HG02798 (cell line): ENCODE measurements at regions not wholly inside any gene's neighbourhood (a gene's known extent, or its start where the extent isn't known, plus 50 kb on each side); places are given as distances from the start of the nearest gene placed in this dataset.
"Not testable (repeated sequence)": the region's sequence is repeated elsewhere in the genome, so short reads cannot be mapped to it uniquely, and the experiment has no call there.

Experiments used
- ATAC-seq: cut with Tn5 transposase; IDR thresholded peaks from one replicate; pipeline ENCODE4 v1.9.1; 2021; ENCODE audit warnings: mild to moderate bottlenecking; ENCODE audit not compliant: unreplicated experiment, poor library complexity

DNA sequence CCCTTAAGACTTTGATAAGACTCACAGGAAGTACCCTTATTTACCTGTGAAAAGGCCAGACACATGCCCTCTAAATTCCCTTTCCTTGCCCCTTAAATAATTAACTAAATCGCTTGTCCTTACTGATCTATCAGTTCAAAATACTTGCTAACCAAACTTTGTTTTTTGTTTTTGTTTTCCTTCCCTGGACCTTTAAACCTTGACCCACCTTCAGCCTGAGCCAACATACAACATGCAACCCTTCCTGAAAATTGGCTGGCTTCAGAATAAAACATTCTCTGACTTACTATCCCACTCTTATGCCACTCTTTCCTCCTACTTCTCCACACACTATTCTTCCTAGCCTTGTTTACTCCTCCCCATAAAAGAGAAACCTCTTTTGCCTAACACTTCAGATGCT lies 448.1 kb upstream of the TRAM1L1 start:
- no peak for ATAC-seq

DNA sequence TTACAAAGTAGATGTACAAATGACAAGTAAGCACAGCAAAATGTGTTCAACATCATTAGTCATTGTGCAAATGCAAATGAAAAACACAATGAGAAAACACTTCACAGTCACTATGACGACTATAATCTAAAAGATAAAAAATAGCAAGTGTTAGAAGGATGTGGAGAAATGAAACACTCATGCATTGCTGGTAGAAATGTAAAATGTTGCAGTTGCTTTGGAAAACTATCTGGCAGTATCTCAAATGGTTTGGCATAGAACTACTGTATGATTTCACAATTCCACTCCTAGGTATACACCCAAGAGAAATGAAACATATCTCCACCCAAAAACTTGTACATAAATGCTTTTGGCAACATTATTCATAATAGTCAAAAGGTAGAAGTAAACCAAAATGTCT lies 459.7 kb upstream of the TRAM1L1 start:
- no peak for ATAC-seq

DNA sequence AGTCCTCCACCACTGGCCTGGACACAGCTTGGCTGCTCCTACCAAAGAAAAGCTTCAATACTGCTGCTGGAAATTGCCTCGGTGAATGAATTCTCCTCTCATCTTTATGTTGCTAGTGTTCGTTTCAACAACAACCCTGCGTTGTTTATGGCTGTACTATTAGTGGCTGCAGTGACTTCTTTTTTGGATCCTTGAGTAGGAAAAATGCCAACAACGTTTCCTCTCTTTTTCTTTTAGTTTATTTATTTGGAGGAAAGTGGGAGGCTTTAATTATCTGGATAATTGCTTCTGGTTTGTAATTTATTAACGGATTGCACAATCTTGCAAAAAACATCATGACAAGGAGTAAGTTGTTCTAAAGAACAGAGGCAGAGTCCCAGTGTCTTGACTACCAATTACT lies 464.1 kb upstream of the TRAM1L1 start:
- ATAC-seq, result no peak

DNA sequence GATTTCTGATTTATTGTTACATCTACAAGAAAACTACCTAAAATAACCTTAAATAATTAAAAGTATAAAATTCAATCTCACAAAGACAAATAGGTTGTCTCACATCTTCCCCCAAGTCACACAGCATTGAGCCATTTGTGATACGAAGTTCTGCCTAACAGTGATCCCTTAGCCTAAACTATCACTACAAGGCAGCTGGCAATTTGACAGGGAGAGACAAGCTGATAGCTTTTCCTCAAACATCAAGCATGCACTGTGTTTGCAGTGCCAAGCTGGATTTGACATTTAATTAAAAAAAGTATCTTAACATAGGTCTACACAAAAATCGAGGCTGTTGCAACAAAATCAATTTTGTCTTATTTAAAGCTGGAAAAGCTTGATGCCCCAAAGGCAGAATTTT lies 464.7 kb upstream of the TRAM1L1 start:
- no peak for ATAC-seq

DNA sequence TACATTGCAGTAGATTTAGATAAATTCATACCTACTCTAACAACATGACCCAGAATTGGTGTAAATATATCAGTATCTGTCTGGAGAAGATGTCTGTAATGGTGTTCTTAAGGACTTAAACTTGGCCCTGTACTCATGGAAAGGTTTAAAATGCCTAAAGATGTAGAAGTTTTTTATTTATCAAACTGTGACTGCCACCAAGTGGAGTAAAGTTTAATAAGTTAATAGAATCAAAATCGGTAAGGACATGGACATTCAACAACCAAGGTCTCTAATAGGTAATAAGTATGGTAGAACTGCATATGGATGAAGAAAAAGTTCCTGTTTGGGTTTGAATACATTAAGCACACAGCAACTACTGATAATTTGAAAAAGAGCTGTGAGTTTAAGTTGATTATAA lies 474.0 kb upstream of the NDST3 start:
- ATAC-seq, result no peak

DNA sequence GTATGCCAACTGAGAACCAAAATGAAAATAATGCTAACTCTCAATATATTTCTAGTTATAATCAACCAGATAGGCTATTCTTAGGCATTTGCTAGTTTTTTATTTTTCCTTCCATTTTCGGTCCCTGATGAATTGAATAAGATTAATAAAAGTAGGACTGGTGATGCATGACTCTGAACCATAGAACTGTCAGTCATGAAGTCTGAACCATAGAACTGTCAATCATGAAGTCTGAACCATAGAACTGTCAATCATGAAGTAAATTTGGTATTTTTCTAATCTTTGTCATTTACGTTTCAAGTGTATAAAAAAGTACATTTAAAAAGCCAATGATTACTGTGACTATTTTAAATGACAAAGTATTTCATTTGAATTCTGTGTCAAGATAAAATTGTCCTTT lies 460.2 kb upstream of the NDST3 start:
- no peak for ATAC-seq

DNA sequence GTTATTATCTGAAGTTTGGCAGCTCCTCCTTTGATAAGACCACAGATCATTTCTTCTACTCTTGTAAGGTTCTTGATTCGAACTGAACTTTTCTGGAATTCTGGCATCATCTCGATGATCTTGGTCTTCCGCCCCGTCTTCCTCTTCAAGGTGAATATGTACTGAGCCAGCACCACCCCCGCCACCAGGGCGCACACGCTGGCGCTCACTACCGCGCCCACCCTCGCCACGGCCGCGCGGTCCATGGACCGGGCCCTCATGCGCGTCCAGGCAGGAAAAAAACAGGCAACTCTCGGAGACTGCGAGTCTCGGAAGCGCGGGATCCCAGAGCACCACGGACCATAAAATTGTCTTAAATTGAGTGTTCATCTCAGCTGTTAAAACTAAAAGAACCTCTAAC lies 458.4 kb upstream of the NDST3 start:
- ATAC-seq, result no peak

DNA sequence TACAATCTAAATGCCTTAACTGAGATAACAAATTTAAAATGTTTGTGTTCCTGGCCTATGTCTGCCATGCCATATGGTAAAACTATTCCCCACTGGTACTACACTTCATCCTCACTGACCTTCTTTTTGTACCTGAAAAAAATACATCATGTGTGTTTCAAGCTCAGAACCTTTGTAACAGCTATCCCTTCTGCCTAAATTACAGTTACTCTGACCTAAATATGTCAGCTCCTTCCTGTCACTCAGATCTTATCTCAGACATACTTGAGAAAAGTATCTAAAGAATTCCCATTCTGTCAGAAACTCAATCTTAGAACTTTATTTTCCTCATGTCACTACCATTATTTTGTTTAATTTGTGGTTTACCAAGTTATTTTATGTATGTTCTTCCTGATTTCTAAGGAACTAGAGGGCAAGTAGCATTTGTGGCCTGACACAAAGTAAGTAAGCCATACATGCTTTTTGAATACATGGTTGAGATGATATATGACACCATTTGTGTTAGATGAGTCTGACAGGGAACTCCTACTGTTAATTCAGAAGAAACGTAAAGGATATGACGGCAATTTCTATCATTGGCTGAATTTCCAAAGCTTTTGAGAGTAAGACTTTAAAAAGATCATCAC lies 456.5 kb upstream of the NDST3 start:
- no peak for ATAC-seq

DNA sequence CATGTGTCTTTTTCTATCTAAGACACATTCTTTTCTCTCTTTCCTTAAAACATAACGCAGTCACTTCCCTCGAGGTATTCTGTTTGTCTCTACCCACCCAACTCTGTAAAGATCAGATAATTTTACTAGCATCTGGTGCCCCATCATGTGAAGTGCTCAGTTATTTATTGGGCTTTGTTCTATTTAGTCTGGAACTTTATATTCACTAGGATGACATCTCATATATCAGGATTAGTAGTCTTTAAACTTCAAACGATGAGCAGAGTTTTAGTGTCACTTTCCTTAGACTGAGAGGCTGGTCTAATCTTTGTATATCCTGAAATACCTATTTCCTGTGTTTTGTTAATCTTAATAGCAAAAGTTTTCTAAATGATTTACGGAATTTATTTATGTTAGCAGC lies 445.5 kb upstream of the NDST3 start:
- no peak for ATAC-seq

DNA sequence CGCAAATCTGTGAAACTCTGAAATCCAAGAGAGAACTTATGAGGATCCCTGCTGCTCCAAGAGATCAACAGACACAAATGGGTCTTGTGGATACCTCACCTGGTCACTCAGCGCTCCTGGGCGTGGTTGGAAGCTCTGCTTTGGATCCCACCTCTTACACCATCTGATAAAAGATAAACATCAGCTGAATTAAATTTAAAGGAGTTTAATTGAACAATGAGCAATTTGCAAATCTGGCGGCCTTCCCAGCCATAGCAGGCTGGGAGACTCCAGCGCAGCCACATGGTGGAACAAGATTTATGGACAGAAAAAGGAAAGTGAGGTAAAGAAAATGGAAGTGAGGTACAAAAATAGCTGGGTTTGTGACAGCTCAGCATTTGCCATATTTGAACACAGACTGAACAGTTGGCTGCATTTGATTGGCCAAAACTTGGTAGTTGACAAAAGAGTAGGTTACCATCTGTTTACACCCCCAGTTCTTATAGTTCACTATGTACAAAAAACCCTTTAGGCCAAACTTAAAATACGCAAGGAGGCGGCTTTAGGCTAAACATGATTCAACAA lies 437.3 kb upstream of the NDST3 start:
- no peak for ATAC-seq

DNA sequence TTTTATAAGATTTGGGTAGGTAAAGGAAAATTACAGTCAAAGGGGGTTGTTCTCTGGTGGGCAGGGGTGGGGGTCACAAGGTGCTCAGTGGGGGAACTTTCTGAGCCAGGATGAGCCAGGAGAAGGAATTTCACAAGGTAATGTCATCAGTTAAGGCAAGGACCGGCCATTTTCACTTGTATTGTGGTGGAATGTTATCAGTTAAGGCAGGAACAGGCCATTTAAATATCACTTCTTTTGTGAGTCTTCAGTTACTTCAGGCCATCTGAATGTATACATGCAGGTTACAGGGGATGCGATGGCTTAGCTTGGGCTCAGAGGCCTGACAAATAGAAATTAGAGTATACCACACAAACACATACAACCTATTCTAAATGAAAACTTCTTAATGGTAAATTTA lies 434.9 kb upstream of the NDST3 start:
- ATAC-seq, result not testable (repeated sequence)

DNA sequence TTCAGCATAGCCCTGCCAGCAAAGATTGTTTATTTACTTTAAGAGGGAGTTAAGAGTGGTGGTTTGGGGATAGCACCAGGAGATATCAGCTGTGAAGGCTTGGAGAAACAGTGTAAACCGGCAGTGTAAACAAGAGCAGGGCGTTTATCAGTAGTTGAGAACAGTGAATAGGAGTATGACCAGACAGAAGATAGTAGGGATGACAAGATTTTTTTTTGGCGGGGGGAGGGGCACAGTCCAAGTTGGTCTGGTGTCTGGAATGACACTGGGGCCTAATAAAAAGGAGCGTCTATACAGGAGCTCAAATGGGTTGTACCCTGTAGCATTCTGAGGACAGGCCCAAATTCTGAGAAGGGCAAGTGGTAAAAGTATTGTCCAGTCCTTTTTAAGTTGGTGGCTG lies 433.4 kb upstream of the NDST3 start:
- ATAC-seq, result not testable (repeated sequence)

DNA sequence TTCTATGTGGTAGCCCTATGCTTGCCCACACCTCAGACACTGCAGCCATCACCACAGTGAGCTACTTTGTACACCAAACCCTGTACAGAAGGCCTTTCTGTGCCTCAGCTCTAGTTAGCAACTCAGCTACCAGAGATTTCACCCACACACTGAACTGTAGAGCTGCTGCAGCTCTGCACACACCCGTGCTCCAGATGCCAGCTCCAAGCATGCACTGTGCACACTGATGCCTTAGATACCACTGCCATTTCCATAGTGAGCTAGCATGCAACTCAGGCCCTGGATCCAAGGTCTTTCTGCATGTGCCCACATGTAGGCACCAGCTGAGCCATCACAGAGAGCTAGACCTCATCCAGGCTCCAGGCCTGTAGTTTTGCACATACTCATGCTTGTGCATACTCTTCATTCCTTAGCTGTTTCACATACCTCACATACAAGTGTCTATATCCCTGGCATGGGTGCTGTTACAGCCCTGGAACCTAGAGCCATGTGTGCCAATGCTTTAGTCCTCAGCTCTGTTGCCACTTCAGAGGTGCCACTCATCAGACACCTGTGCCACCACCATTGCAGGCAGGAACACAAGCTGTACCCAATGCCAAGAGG lies 423.5 kb upstream of the NDST3 start:
- ATAC-seq, result no peak

DNA sequence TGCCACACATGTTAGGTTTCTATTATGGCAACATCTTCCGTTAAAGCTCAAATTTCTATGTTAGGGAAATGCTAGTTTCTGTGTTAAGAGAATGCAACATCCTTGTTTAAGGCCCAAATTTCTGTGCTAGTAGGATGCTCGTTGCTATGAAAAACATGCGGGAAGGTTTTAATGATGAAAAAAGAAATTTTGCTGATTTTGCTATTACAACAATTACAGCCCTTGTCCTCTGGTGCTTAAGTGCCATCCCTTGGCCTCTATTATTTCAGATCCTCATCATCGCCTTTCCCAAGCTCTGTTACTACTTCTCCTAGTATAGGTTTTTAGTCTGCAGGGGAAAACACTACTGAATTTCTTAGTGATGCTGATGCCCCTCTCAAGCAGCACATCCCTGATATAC lies 412.6 kb upstream of the NDST3 start:
- no peak for ATAC-seq

DNA sequence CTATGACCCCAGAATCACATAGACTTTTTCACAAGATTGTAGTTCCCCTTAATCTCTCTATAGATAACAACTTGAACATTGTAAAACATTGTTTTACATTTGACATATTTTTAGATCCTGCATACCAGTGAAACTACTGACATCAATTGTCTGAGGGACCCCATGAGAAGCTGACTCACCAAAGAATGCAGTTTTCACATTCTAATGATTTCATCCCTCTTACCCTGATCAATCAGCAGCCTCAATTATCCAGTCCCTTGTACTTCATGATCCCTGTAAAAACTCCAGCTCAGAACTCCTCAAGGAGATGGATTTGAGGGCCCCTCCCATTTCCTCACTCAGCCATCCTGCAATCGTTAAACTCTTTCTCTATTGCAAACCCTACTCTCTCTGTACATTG lies 411.0 kb upstream of the NDST3 start:
- ATAC-seq, result no peak

DNA sequence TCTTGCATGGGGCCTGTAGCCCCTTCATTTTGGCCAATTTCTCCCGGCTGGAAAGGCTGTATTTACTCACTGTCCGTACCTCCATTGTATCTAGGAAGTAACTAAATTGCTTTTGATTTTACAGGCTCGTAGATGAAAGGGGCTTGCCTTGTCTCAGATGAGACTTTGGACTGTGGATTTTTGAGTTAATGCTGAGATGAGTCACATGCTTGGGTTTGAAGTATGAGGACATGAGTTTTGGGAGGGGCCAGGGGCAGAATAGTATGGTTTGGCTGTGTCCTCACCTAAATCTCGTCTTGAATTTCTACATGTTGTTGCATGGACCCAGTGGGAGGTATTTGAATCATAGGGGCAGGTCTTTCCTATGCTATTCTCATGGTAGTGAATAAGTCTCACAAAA lies 407.6 kb upstream of the NDST3 start:
- no peak for ATAC-seq

DNA sequence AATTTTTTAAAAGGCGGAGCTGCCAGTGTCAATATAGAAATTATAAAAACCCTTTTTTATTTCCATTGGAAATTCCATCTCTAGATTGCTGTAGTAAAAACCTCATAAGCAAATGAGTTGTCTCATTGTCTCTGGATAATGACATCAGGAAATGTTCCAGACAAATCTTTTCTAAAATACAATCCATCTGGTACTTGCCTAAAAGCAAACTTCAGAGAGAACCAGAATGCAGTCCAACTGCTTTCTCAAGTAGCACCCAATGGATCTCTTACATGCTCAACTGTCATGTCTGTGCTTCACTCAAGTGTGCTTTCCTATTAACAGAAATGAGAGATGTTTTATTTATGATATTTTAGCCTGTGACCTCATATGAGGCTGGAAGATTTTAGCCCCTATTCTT lies 399.6 kb upstream of the NDST3 start:
- ATAC-seq, result no peak

DNA sequence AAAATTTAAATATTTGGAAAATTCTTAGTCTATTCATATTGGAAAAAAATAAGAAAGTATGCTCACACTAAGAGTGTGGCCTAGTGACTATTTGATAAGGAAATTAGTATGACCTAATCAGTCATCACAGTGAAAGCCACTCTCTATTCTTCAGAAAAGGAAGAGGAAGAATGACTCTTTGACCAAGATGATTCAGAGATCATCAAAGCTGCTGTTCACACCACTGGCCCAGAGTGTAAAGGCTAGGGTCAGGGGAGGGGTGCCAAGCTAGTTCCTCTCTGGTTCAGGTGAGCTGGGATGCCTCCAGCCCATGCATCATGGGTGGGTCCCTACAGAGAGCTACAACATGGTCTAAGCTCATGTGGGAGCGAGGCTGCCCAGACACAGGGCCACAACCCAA lies 396.9 kb upstream of the NDST3 start:
- ATAC-seq, result no peak

DNA sequence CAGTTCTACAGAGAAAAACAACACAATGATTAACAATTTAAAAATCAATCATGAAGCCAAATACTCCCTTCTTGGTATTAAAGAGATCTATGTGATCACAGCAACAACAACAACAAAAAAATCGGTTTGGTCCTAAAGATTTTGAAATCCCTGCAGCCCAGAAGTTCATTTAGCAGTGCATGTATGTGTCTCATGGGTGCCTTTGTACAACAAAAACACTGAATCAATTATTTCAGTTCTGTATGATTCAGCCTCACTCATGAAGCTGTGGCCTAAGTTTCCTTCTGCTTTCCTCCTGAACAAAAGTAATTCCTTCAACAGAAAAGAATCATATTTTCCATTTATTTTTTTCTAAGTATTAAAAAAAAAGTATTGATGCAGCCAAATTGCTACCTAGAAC lies 393.4 kb upstream of the NDST3 start:
- no peak for ATAC-seq

DNA sequence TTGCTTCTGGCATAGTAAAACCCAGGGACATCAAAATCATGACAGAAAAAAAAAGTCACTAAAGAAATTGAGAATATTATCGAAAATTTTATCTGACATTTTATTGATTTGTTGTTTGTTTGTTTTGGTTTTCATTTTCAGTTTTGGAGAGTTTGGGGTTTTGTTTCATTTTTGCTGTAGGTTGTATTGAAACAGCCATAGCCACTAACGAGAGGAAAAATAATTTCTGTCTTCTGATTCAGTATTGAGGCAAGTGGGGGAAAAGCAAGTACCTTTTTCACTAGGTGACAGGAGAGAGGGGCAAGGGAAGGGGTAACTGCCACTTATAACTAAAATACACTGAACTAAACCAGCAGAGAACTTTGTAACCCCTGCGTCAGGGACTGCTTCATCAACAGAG lies 392.8 kb upstream of the NDST3 start:
- no peak for ATAC-seq

DNA sequence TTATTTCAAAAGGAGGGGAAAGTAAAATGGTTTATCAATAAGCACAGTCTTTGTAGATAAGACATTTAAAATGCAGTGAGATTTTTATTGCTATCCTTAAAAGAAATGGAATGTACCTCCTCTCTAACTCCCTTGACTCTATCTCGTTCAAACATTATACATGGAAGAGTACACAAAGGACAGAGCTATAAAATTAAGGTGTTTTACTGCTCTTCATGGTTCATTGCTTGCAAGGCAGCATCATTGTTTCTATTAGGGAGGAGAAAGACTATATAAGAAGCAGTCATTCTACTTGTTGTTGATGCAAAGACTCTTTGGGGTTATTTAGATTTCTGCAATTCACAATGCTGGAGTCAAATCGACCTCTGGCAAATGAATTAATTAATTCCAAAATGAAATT lies 380.2 kb upstream of the NDST3 start:
- ATAC-seq, result no peak

DNA sequence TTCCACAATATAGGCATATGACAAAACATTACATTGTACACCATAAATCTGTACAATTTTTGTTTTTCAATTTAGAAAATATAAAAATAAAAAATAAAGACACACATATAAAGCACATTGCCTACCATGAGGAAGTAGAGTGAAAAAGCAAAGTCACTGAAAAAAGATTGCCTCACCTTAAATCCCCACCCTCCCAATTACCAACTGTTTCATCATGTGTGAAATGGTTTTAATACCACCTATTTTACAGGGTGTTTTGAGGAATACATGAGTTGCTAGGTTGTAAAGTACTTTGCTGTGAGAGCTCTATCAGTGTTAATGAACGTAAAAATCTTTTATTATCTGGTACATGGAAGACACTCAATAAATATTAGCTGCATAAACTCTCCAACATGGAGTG lies 373.6 kb upstream of the NDST3 start:
- ATAC-seq, result no peak
